Lower lobe of right lung (tissue), 2 donors: ENCODE measurements at regions not wholly inside any gene's neighbourhood (a gene's known extent, or its start where the extent isn't known, plus 50 kb on each side); places are given as distances from the start of the nearest gene placed in this dataset.

ENCODE experiments used
- ATAC-seq, 2 donors: fragments of 200-7000 bp; cut with Tn5 transposase; one replicate each; pipeline ENCODE4 v1.9.1; 2020 to 2022; ENCODE audit warnings: mild to moderate bottlenecking in 2 of 2, moderate library complexity in 2 of 2
- DNase-seq: peaks from one replicate; pipeline ENCODE4 v3.0.0-alpha.2; 2020
- H3K27ac ChIP-seq: fragments of 200-600 bp; one replicate; pipeline ENCODE4 v1.8.0; 2022
- H3K27me3 ChIP-seq: fragments of 200-600 bp; one replicate; pipeline ENCODE4 v1.8.0; 2022; ENCODE audit warnings: low read depth
- H3K36me3 ChIP-seq: fragments of 200-600 bp; one replicate; pipeline ENCODE4 v1.8.0; 2022; ENCODE audit warnings: mild to moderate bottlenecking
- H3K4me1 ChIP-seq: fragments of 200-600 bp; one replicate; pipeline ENCODE4 v1.8.0; 2022
- H3K4me3 ChIP-seq: fragments of 200-600 bp; one replicate; pipeline ENCODE4 v1.8.0; 2022; ENCODE audit warnings: mild to moderate bottlenecking
- H3K9me3 ChIP-seq: fragments of 200-600 bp; one replicate; pipeline ENCODE4 v1.8.0; 2022
- intact Hi-C: fragments of 100-400 bp; cut with DNase I; formaldehyde crosslinking; loops from one replicate; pipeline ENCODE4 v1.11.0; 2022
- TF ChIP-seq, protein P1 (sequence below): fragments of 200-600 bp; IDR thresholded peaks from one replicate; pipeline ENCODE4 v1.8.0; 2022; ENCODE audit warnings: antibody characterized with exemption, mild to moderate bottlenecking
- donor health status: DM: no; HTN: yes; CAD: no; lungs with severe emphysema.

DNA sequence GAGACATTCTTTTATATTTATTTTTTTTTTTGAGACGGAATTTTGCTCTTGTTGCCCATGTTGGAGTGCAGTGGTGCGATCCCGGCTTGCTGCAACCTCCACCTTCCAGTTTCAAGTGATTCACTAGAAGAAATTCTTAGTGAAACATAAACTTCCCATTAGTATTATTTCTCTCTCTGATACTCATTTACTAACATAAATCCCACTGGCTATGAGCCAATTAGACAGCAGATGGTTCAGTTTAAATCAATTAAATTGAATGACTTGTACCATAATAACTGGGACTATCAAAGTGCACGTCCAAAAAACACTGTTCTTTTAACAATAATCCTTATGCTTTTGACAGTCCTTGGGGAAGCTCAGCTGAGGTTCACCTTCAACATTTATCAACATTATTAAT lies 111.2 kb upstream of the PTCHD4 start:
- no peak for ATAC-seq
- Histone ChIP-seq H3K4me3 (no peak overlapping the region), H3K27me3 (no peaks in the 10 kb centered on the region), H3K4me1 (no peaks in the 10 kb centered on the region), H3K27ac (no peak overlapping the region), H3K36me3 (no peaks in the 10 kb centered on the region), H3K9me3 (no peaks in the 10 kb centered on the region)
- DNase-seq = no peak
- intact Hi-C loops = no loop called here
- TF ChIP-seq, protein P1, sequence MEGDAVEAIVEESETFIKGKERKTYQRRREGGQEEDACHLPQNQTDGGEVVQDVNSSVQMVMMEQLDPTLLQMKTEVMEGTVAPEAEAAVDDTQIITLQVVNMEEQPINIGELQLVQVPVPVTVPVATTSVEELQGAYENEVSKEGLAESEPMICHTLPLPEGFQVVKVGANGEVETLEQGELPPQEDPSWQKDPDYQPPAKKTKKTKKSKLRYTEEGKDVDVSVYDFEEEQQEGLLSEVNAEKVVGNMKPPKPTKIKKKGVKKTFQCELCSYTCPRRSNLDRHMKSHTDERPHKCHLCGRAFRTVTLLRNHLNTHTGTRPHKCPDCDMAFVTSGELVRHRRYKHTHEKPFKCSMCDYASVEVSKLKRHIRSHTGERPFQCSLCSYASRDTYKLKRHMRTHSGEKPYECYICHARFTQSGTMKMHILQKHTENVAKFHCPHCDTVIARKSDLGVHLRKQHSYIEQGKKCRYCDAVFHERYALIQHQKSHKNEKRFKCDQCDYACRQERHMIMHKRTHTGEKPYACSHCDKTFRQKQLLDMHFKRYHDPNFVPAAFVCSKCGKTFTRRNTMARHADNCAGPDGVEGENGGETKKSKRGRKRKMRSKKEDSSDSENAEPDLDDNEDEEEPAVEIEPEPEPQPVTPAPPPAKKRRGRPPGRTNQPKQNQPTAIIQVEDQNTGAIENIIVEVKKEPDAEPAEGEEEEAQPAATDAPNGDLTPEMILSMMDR = no peak

DNA sequence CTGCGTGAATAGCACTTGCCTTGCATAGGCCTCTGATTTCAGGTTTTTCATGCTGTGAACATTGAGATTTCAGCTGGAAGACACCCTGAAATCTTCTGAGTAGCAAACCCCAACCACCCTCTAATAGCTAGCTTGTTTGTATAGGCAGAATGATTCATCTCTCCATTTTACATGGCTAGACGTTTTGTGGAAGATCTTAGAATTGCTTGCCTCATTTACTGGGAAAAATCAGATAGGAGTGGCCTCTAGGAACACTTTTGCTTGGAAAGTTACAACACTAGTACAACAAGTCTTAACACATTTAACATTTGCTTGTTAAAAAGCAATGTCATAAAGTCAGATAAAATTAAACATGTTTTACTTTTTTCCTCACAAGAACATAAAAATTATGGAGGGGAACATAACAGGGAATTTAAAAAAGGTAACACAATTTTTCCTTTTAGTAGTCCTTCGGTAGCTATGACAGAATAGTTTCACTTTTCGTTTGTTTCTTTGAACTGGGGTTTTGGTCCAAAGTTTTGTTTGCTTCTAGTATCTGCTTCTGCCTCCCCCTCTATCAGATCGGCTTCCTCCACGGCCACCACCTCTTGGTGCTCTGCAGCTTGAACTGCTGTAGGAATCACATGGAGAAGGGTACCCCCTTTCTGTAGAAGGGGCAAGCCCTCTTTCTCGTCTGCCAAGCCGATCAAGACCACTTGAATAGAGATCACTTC lies 102.2 kb upstream of the PTCHD4 start:
- TF ChIP-seq, protein P1 = no peak
- Histone ChIP-seq H3K9me3 (no peaks in the 10 kb centered on the region), H3K4me1 (no peaks in the 10 kb centered on the region), H3K4me3 (no peak overlapping the region), H3K36me3 (no peaks in the 10 kb centered on the region), H3K27ac (no peak overlapping the region), H3K27me3 (no peaks in the 10 kb centered on the region)
- DNase-seq (no peak), ATAC-seq (no peak)
- intact Hi-C loops = no loop called here

DNA sequence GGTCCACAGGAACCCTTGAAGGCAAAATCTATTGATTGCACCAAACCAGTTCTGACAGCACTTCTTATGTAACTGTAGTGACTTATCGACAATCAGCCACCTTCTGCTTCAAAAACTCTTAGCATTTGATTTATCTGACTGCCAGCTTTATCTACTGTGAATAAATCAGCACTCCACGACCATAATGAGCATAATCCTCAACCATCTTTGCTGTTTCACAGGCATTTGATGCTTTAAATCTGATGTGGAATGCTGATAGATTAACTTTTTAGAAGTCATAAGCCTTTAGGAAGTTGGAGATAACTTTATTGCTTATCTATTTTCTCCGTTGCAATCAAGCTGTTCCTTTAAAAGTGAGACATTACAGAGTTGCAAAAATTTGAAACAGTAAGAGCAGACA lies 101.5 kb upstream of the PTCHD4 start:
- no peak overlapping the region for H3K4me3 ChIP-seq
- H3K36me3 ChIP-seq = no peaks in the 10 kb centered on the region
- intact Hi-C loops = no loop called here
- no peaks in the 10 kb centered on the region for H3K4me1 ChIP-seq
- TF ChIP-seq, protein P1 = no peak
- H3K27me3 ChIP-seq = no peaks in the 10 kb centered on the region
- no peaks in the 10 kb centered on the region for H3K9me3 ChIP-seq
- H3K27ac ChIP-seq = no peak overlapping the region
- DNase-seq (no peak), ATAC-seq (no peak)

DNA sequence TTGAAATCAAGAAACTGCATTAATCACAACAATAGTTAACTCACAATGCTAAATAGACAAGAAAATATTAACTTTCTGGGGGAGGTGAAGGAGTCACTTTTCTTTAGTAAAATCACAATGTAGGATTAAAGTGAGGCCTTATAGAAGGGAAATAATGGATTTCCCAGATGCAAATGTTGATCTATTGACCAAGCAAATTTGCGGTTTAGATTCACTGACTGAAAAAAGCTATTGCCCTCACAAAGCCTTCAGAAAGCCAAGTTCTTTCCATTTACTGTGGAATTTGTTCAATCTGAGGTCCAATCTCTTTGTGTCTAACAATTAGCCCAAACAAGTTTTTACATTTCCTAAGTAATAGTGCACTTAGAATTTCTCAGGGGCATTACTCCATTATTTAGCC lies 95.1 kb upstream of the PTCHD4 start:
- Histone ChIP-seq H3K36me3 (no peaks in the 10 kb centered on the region), H3K27ac (no peak overlapping the region), H3K4me3 (no peak overlapping the region), H3K4me1 (no peaks in the 10 kb centered on the region), H3K9me3 (peaks cover 4% of the 10 kb centered on the region), H3K27me3 (no peaks in the 10 kb centered on the region)
- DNase-seq = no peak
- TF ChIP-seq, protein P1 = no peak
- intact Hi-C loops = no loop called here
- ATAC-seq = no peak

DNA sequence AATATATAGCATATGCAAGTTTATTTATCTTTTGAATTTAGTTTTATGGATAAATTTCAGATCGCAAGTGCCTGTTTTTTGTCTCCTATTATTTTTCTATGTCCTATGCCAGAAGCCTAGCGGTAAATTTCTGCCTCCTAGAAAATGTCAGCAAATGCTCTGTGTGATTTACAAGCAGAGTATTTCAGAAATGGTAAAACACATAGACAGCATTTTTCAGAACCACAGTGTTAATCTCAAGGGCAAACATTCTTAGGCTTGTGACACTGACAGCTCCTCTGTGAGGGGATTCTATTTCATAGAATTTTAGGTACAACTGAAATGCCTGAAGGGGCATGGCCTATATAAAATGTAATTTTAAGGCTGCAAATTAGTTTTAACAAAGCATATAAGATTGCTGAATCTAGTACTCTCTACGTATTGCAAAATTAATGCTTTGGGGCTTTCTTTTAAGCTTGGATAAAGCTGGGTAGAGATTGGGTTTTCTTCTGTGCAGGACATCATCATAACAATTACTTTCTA lies 89.9 kb upstream of the PTCHD4 start:
- H3K27ac ChIP-seq = no peak overlapping the region
- intact Hi-C loops = no loop called here

More for the DNA sequence above, 89.9 kb upstream of the PTCHD4 start:
- Histone ChIP-seq H3K9me3 (peaks cover 4% of the 10 kb centered on the region), H3K36me3 (no peaks in the 10 kb centered on the region), H3K27me3 (no peaks in the 10 kb centered on the region), H3K4me3 (no peak overlapping the region), H3K4me1 (no peaks in the 10 kb centered on the region)
- DNase-seq = no peak
- TF ChIP-seq, protein P1 = no peak
- ATAC-seq = no peak
